Esophagus squamous epithelium (tissue), 5 donors: ENCODE measurements at regions not wholly inside any gene's neighbourhood (a gene's known extent, or its start where the extent isn't known, plus 50 kb on each side); places are given as distances from the start of the nearest gene placed in this dataset.

ENCODE experiments used
- DNase-seq: peaks from one replicate; lab custom pipeline; 2025; lab: John Stamatoyannopoulos, UW
- H3K27ac ChIP-seq, 4 donors: fragments of 200-600 bp; sonication (generic); one replicate each; pipeline ENCODE4 v1.5.1; 2016 to 2019; ENCODE audit warnings: mild to moderate bottlenecking in 1 of 4
- H3K27me3 ChIP-seq, 4 donors: fragments of 200-600 bp; sonication (generic); 1 replicate in 3 of 4; 2 replicates in 1 of 4; pipeline versions ENCODE4 v1.5.1 to v1.6.0; 2017 to 2021; ENCODE audit warnings: antibody characterized with exemption in 1 of 4
- H3K36me3 ChIP-seq, 3 donors: fragments of 200-600 bp; sonication (generic); one replicate each; pipeline ENCODE4 v1.5.1; 2016 to 2019
- H3K4me1 ChIP-seq, 3 donors: fragments of 200-600 bp; sonication (generic); one replicate each; pipeline ENCODE4 v1.5.1; 2017 to 2019
- H3K4me3 ChIP-seq, 4 donors: fragments of 200-600 bp; sonication (generic); 1 replicate in 3 of 4; 2 replicates in 1 of 4; pipeline ENCODE4 v1.5.1; 2016 to 2019; ENCODE audit warnings: mild to moderate bottlenecking in 2 of 4, moderate library complexity in 1 of 4
- H3K9me3 ChIP-seq, 3 donors: fragments of 200-600 bp; sonication (generic); one replicate each; pipeline ENCODE4 v1.5.1; 2016 to 2019
- POLR2A ChIP-seq, 4 donors: fragments of 450-650 bp; IDR thresholded peaks; one replicate each; pipeline ENCODE4 v1.6.1; 2017; ENCODE audit warnings: antibody characterized with exemption in 4 of 4, mild to moderate bottlenecking in 4 of 4, moderate library complexity in 3 of 4
- WGBS, 2 donors: methylation state at CpG; one replicate each; pipeline ENCODE4 v1.1.5; 2018; 5-methylcytosine and 5-hydroxymethylcytosine counted together
- intact Hi-C: fragments of 100-400 bp; cut with DNase I; formaldehyde crosslinking; loops from one replicate; pipeline ENCODE4 v1.15.0; 2022
- TF ChIP-seq, protein P1 (sequence below), 6 experiments: fragments of 450-650 bp in 4 of 6; fragments of 200-600 bp in 2 of 6; sonication (generic) in 2 of 6; IDR thresholded peaks; one replicate each; pipeline ENCODE4 v1.5.1; 2016 to 2019; ENCODE audit warnings: antibody characterized with exemption in 6 of 6, mild to moderate bottlenecking in 4 of 6, moderate library complexity in 4 of 6
- donor health status: DM: yes; HTN: yes; CAD: no.

DNA sequence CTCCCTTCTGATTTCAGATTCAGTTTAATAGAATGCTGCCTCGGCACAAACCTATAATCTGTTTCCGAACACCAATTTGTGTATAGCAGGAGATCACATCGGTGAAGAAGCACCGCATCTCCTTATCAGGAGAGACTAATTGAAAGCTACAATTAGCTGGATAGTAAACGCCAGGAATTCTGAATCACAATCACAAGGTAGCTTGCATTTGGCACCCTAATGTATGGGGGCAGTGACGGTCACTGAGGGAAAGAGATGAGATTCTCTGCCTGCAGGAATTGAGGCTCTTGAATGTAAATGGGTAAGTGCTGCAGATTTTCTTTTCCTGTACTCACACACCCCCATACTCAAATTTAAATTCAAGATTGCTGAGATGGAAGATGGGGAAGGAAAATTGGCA lies 373.6 kb upstream of the ZNF608 start:
- intact Hi-C loops, result no loop called here
- no peaks in the 10 kb centered on the region for H3K36me3 ChIP-seq
- no peaks in the 10 kb centered on the region for H3K27me3 ChIP-seq
- TF ChIP-seq POLR2A (IDR thresholded peaks at IDR 0.05), result no peak
- TF ChIP-seq, protein P1, sequence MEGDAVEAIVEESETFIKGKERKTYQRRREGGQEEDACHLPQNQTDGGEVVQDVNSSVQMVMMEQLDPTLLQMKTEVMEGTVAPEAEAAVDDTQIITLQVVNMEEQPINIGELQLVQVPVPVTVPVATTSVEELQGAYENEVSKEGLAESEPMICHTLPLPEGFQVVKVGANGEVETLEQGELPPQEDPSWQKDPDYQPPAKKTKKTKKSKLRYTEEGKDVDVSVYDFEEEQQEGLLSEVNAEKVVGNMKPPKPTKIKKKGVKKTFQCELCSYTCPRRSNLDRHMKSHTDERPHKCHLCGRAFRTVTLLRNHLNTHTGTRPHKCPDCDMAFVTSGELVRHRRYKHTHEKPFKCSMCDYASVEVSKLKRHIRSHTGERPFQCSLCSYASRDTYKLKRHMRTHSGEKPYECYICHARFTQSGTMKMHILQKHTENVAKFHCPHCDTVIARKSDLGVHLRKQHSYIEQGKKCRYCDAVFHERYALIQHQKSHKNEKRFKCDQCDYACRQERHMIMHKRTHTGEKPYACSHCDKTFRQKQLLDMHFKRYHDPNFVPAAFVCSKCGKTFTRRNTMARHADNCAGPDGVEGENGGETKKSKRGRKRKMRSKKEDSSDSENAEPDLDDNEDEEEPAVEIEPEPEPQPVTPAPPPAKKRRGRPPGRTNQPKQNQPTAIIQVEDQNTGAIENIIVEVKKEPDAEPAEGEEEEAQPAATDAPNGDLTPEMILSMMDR (IDR thresholded peaks at IDR 0.05), result no peak
- no peak overlapping the region for H3K27ac ChIP-seq
- H3K9me3 ChIP-seq, result no peaks in the 10 kb centered on the region
- WGBS, 2 donors, result 78 to 92% methylated on average over 6 of the region's 6 CpGs
- H3K4me1 ChIP-seq, result no peaks in the 10 kb centered on the region
- no peak overlapping the region for H3K4me3 ChIP-seq
- DNase-seq, result no peak

- no peak for DNase-seq
- TF ChIP-seq, protein P1 (IDR thresholded peaks at IDR 0.05), result no peak
- no peak for TF ChIP-seq POLR2A (IDR thresholded peaks at IDR 0.05)
Measured at GRCh38 chr5:125125031-125125823, 378.8 kb upstream of the ZNF608 start.

DNA sequence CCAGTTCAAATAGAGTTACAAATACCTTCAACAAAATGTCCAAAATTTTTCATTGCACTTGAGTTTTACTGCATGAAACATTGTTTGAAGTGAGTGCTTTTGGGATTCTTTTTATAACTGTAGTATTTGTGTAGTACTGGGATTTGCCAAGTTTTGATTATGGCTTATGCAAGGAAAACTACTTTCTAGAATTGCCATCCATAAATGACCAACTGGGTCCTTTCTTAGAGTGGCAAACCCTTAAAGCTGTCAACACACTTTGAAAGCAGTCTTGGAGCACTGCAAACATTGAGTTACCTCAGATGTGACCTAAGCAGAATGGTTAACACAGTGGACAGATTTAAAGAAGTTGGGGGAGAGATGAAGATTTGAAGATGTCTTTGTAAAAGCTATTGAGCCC lies 379.6 kb upstream of the ZNF608 start:
- intact Hi-C loops, result no loop called here
- Histone ChIP-seq H3K9me3 (no peaks in the 10 kb centered on the region), H3K4me3 (no peak overlapping the region), H3K36me3 (no peaks in the 10 kb centered on the region), H3K4me1 (no peaks in the 10 kb centered on the region), H3K27ac (no peak overlapping the region), H3K27me3 (no peaks in the 10 kb centered on the region)
- TF ChIP-seq, protein P1 (IDR thresholded peaks at IDR 0.05), result no peak
- no peak for TF ChIP-seq POLR2A (IDR thresholded peaks at IDR 0.05)
- no peak for DNase-seq

More at GRCh38 chr5:125125031-125125823, 378.8 kb upstream of the ZNF608 start:
- no peak overlapping the region for H3K27ac ChIP-seq
- H3K27me3 ChIP-seq, result no peaks in the 10 kb centered on the region
- no peak overlapping the region for H3K4me3 ChIP-seq
- 43 to 50% methylated on average over 6 of the region's 6 CpGs for WGBS, 2 donors
- H3K9me3 ChIP-seq, result no peaks in the 10 kb centered on the region
- H3K4me1 ChIP-seq, result no peaks in the 10 kb centered on the region
- H3K36me3 ChIP-seq, result no peaks in the 10 kb centered on the region
- intact Hi-C loops, result no loop called here

- H3K4me1 ChIP-seq, result no peaks in the 10 kb centered on the region
- no peaks in the 10 kb centered on the region for H3K27me3 ChIP-seq
- DNase-seq, result no peak
- no peaks in the 10 kb centered on the region for H3K9me3 ChIP-seq
- TF ChIP-seq POLR2A (IDR thresholded peaks at IDR 0.05), result no peak
- TF ChIP-seq, protein P1 (IDR thresholded peaks at IDR 0.05), result no peak
- intact Hi-C loops, result no loop called here
- H3K36me3 ChIP-seq, result no peaks in the 10 kb centered on the region
- WGBS, 2 donors, result 57 to 73% methylated on average over 4 of the region's 4 CpGs
- H3K27ac ChIP-seq, result no peak overlapping the region
- H3K4me3 ChIP-seq, result no peak overlapping the region
Measured at GRCh38 chr5:125129151-125129806, 382.8 kb upstream of the ZNF608 start.

- Histone ChIP-seq H3K27ac (no peak overlapping the region), H3K9me3 (no peaks in the 10 kb centered on the region), H3K36me3 (no peaks in the 10 kb centered on the region), H3K4me1 (no peaks in the 10 kb centered on the region), H3K27me3 (no peaks in the 10 kb centered on the region), H3K4me3 (no peak overlapping the region)
- no peak for TF ChIP-seq POLR2A (IDR thresholded peaks at IDR 0.05)
- TF ChIP-seq, protein P1 (IDR thresholded peaks at IDR 0.05), result no peak
- 92 to 98% methylated on average over 2 of the region's 2 CpGs for WGBS, 2 donors
- DNase-seq, result no peak
- intact Hi-C loops, result no loop called here
Measured at GRCh38 chr5:125130591-125130990, 384.2 kb upstream of the ZNF608 start.
